Posterior cingulate gyrus (tissue), 11 donors: ENCODE measurements at regions not wholly inside any gene's neighbourhood (a gene's known extent, or its start where the extent isn't known, plus 50 kb on each side); places are given as distances from the start of the nearest gene placed in this dataset.

Source experiments
- DNase-seq, 10 donors: peaks; one replicate each; pipeline versions ENCODE4 v3.0.0 to v3.0.0-alpha.2; 2020 to 2021; ENCODE audit warnings: mixed read lengths in 3 of 10
- intact Hi-C: fragments of 100-400 bp; cut with DNase I; formaldehyde crosslinking; loops from one replicate; pipeline ENCODE4 v1.15.1; 2023

DNA sequence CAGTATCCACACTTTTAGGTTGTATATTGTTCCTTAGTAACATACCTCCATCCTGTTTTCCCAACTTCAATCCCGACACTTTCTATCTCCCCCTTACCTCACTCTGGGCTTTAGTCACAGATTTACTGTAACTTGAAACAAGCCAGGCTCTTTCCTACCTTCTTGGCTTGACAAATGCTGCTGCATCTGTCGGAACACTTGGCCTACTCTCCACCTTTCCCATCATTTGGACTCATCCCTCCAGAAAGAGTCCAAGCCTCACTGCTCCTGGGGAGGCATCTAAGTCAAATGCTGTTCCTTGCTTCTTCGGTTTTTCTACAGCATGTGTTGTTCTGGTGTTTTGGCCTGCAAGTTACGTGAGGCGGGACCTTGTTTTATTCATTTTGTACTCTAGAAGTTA is 142.4 kb downstream of the DACT1 start:
- intact Hi-C loops: no loop called here
- DNase-seq: no peak

DNA sequence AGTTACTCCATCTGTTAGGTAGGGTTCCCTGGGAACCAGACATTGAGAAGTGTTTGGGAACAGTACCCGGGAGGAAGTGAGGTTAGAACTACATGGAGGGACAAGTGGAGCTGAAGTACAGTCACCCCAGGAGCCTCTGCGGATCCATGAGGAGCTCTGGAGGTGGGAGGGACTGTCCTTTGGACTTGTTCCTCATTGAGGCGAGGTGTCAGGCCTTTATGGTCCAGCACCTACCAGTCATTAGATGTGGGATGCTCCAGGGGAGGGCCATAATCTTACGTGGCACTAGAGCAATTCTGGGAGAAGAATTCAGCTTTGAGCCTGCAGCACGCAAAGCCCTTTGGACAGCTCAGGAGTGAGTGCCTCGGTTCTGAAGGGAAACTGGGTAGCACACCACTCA is 142.8 kb downstream of the DACT1 start:
- no peak for DNase-seq
- intact Hi-C loops: no loop called here

DNA sequence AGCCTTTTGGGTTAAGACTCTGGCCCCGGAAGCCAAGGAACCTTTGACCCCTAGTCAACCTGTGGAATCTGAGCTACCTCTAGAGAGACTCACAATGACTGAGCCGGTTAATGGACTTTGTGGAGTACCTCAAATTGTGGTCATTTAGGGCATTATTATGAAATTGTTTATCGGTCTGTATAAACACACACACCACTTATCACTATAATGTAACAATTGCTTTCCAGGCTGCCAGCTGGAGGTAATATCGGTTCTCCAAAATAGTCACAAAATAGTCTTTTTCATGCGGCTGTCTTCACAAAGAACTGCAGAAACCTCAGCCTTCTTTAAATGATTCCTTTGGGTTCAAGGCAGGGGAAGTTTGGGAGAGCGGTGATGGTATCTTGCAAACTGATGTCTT is 144.2 kb downstream of the DACT1 start:
- intact Hi-C loops: no loop called here

DNA sequence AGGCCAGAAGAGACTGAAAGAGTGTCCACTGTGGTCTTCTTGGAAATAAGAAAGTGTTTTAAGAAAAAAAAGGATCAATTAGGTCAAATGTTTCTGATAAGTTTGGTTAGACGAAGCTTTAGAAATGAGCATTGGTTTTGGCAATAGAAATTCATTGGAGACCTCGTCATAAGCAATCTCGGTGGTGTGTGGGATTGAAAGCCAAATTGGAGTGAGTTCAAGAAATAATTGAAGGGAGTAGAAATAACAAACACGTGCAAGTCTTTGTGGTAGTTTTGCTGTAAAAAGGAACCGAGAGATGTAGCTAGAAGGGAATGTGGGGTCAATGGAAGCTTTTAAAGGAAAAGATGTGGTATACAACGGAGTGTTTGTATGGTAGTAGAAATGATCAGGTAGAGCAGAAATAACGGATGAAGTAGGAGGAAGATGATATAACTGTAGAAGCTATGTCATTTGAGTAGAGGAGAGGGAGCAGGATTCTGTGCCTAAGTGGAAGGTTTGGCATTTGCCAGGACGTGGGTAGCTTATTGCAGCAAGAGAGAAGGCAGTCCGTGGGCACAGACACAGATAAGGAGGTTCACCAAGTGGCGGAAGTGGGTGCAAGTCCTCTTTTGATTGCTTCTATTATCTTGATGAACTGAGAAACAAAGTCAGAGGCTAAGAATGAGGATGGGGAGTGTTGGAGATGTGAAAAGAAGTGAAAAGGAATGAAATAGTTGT is 146.2 kb downstream of the DACT1 start:
- intact Hi-C loops: no loop called here
- no peak for DNase-seq

More for the DNA sequence above, 144.2 kb downstream of the DACT1 start:
- DNase-seq: no peak

DNA sequence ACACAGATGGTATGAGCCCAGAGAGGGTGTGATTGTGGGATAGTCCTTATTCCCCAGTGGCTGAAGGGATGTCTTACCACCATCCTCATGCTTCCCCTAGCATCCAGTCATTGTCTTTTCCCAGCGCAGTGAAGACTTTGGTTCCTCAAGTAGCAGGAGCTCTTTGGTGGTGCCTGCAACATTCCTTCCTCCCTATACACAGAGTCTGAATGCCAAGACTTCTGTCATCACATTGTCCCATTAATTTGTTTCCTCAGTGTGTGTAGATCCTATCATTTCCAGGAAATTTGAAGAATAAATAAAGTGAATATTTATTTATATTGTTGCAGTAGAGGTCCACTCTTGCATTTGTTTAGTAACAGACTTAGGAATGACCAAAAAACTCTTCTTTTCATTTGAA is 147.2 kb downstream of the DACT1 start:
- no peak for DNase-seq
- intact Hi-C loops: no loop called here

DNA sequence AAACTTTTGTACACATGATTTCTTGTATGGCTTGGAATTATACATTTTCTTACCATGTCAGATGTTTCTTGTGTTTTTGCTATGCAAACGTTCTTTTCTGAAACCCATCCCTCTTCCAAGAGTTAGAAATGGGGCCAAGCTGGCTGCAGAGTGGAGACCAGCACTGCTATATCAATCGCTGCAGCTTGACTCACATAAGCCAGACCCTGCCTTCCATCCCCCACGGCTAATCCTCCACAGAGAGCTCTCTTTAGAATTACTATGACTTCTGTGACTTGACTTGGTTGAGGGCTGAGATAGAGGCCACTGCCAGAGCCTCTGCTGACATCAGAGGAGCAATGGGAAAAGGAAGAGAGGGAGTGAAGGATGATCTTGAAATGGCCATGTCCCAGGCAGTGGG is 147.9 kb downstream of the DACT1 start:
- DNase-seq: no peak
- intact Hi-C loops: no loop called here

DNA sequence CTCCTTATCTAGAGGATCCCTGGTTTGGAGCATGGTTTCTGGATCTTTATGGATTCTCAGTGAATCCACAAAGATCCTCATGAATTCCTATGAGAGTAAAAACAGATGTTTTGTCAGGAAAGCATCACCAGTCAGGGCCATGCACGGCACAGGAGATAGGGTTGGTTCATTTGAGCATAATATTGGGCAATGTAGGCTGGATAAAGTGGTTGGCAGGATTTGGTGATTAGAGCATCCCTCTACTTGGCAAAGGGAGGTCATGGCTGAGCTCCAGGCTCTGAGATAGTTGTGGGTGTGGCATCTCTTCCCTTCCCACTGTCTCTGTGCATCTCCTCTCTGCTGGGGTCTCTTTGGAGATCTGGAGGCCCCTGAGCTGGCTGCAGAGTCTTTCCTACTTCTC is 149.8 kb downstream of the DACT1 start:
- intact Hi-C loops: no loop called here
- DNase-seq: no peak

DNA sequence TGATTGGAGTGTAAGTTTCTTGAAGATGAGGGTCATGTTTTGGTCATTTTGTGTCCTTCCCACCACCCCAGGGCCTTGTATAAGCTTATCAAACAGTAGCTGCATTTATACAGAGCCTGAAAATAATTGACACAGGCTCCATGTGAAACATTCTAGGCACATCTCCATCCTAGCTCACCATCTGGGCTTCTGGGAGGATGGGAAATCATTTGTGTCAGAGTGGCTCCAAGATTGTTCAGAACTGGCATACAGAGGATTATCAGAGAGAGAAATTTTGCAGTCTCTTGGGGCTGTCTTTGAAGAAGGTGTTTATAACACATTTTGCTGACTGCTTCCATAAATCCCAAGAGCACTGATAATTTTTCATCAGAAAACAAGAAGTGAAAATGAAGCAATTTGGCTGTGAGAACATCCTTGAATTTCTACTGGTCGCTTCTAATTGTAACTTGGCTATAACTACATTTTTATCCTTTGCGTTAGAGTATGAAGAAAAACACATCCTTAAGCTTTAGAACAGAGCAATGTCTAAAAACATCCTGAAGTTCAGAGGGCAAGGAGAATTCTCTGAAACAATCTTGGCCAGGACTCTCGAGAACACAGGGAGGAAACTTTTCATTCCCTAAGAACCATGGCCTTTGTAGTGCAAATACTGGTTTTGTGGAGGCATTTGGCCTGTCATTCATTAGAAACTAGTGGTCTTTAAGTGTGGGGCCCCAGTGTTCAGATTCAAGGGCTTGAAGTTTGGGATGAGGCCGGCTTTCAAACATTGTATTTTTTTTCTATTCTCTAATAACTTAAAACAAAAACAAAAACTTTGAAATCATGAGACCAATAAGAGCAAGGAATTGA is 151.1 kb downstream of the DACT1 start:
- DNase-seq: peak in 1 of 10 donors; percentile 32
- intact Hi-C loops: no loop called here

DNA sequence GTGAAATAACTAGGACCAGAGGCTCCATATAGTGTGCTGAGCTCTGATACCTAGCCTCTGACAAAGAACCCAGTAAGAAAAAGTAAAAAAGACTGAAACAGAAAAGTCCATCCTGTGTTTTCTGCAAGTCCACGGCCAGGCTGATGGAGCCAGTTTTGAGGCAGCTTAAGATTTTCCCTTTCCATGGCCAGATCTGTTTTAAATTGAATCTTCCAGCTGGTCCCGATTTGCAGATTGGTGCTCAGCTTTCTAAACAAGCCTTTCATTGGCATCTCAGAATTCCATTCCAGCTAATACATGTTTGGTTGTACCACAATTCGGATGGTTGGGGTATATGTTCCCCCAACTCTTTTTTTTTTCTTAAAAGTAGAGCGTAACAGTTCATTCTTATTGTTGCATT is 152.0 kb downstream of the DACT1 start:
- no peak for DNase-seq
- intact Hi-C loops: no loop called here

DNA sequence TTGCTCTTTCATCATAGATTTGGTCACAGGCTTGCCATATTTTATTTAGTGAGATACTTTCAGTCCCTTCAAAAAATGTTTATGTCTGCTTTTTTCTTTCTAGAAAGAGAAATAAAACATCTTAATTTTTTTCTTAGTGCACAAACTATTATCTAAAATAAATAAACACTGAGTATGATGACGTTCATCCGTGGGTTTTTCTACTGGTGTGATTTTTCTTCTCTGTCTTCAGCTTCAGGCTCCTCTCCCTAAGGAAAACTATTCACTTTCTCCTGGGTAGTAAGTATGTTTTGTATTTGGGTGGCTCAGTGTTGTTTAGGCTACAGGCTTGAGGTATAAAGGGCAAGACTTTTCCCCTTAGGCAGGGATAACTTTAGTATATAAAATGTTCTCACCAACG is 154.7 kb downstream of the DACT1 start:
- intact Hi-C loops: no loop called here
- DNase-seq: no peak

DNA sequence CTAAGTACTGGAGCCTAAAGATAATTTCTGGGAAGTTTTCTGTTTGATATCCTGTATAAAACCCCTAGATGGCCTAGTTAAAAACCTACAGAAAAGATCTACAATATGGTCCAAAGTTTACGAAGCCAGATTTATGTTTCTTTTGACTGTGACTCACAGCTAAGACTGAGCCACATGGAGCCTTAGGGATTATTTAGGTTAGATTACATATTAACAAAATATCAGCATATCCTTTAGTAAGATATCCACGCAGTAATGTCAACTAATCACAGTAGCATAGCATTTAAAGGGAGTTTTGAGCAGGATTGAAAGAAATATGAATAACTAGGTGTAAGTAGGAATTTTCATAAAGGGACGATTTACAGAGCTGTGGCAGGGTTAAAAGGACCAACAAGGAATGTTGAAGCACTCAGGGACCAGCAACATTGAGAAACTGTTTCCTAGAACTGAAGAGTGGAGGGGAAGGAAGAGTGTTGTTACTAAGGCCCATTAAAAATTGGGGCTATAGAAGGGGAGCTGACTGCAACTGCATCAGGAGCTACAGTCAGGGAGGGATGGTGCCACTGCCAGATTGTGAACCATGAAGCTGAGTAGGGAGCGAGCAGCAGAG is 155.5 kb downstream of the DACT1 start:
- intact Hi-C loops: no loop called here
- no peak for DNase-seq

DNA sequence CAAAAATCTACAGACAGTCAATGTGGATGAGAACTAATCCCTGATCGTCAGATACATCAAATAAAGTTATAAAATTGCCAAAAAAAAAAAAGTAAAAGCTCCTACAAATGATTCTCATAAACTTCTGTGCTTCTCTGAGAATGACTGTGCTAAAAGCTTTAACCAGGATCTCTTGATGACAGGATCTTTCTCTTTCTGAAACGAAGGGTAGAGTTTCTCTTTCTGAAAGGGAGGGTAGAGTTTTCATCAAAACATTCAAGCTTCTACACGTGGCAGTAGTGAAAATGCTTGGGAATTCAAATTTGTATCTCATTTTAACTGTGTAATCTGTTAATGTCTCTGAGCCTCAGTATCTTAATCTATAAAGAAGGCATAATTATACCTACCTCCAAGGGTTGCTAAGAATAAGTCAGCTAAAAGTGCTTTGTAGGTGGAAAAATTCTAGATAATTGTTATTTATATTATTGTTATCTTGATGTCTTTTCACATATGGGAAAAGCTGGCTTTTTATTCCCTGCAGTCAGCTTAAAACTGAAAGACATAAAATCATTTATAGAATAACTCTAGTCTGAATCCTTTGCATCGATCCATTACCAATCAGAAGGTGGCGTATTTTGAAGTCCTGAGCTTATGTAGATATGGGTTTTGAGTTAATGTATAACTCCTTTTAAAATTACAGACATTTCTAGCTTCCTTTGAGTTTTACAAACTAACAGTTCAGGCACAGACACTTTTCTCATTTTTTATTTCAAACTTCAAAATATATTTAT is 157.4 kb downstream of the DACT1 start:
- DNase-seq: no peak
- intact Hi-C loops: no loop called here

DNA sequence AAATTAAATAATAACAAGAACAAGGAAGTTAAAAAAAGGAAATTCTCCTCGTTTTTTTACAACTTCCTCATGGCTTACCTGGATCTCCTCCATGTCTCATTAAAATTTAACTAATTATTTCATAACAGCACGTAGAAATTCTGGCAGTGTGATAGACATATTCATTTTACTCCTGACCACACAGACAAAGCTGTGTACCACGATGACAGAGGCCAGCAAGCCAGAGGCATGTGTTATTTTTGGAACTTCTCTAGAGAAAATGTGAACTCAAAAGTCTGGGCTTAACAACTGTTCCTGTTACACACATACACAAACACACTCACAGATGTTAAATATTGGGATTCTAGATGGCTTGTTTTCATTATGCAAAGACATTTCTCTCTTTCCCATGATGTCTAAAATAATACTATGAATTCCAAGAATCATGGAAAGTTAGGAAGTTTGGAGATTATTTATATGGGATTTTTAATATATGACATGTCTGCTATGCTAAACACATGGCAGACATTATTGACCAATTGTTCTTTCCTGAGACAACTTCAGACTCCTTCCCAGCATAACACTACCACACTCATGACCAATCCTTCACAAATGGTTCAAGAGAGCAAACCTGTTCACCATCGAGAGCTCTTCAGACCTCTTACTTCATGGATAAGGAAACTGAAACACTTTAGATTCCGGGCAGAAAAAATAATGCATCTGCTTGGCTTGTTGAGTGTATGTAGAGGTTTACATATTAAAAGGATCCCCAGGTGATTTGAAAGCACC is 158.7 kb downstream of the DACT1 start:
- intact Hi-C loops: no loop called here
- DNase-seq: no peak

DNA sequence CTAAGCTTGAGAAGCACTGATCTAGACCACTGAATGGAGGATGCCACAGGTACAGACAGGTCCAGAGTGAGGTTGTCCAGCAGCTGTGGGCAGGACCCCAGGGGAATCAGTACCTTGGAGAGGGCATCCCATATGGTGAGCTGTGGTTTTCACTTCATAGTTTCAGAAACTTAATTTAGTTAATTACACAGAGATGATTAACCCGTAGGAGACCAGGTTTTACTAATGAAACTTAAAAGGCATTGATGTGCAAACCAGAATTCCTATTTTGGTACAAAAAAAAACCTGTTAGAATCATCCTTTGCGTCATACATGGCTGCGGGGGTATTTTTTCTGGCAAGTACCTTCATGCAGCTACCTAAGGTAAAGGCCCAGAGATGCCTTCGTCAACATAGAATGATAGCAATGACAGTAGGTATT is 159.3 kb downstream of the DACT1 start:
- no peak for DNase-seq
- intact Hi-C loops: no loop called here

DNA sequence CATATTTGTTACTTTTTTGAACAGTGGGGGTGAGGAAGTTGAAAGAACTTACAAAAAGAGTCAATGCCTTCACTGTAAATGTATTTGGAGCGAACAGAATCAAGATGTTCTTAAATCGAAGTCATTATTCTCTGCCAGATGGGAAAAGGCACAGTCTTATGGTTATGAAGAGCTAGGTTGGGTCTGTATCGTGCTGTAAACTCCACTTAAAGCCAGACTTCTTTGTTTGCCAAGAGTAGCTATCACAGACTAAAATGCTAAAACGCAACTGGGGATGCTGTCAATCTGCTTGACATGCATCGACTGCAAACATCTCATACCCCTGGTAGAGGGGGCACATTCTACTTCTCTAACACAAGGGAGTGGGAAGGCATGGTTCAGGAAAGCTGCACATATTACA is 160.4 kb downstream of the DACT1 start:
- no peak for DNase-seq
- intact Hi-C loops: no loop called here

DNA sequence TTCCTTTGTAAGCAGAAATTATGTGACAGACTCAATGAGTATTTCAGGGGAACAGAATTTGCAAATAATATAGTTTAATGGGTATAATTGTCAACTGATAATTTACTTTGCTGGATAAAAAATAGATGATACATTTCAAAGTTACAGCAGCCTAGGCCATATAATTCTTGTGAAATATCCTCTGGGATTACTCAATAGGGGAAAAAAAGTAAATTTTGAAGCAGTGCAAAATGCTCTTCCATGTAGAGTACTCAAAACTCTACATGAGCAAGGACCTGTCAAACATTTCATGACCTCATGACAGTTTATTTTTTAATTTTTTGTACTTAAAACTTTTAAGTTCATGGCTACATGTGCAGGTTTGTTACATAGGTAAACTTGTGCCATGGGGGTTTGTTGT is 163.3 kb downstream of the DACT1 start:
- intact Hi-C loops: no loop called here
- no peak for DNase-seq

DNA sequence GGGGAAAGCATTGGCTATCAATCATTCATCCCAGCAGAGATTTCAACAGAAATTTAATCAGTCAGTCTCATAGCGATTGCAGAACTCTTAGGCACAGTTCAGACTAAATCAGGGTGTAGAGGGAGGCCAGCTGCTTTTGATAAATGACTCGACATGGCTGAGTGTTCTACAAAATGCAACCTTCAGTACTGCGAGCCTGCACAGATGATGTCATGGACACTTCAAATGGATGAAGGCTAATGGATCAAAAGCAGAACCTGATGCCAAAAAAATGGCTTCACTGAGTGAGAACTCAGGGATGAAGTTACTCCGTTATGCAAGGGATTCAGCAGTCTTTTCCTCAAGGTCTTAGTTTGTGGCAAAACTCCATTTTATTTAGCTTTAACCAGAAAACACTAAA is 167.3 kb downstream of the DACT1 start:
- intact Hi-C loops: no loop called here
- DNase-seq: no peak

DNA sequence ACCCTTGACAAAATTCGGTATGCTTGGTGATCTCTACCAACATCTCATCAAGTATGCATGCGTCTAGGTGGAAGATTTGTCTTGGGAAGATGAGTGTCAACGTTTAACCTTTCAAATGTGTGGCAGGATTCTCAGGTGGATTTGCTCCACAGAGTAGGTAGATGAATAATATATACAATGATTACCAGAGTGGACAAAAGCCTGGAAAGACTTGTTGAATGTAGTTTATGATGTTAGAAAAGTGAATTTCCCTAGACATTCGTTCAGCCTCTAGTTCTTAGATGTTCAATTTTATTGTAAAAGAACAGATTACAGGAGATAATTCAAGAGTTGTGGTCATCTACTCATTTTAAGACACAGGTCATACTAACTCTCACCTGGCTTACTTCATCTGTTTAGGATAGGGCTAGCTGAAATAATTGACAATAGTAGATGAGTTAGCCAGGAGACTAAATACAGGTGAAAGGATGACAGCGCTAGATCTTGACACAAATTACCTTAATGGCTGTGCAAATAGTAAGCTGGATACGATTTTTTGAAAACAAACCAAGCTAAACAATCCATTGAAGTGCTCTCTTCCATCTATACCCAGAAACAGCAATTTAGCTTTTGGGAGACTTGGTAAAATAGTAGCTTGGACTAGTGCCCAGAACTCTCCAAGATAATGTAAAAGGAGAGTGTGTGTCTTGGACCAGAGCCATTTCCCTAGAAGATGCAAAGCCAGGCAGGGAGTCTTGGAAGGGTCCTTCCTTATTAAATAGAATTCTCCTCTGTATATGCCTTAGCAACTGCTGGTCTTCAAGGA is 168.0 kb downstream of the DACT1 start:
- DNase-seq: no peak
- intact Hi-C loops: no loop called here

DNA sequence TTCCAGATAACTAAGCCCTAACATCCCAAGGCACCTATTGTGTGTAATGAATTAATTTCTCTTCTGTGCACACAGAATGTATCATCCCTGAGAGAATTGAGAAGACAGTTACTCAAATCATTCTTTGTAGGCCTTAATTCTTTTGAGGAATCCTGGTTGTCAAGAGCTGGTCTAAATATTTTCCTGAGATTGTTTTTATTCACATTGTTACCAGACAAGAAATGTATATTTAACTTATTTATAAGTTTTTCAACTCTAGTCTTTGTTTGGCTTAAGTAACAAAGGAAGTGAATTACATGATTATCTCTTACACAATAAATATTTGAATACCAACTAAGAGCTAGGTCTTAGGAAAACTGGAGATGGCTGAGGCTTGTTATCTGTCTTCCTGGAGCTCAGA is 169.4 kb downstream of the DACT1 start:
- no peak for DNase-seq
- intact Hi-C loops: no loop called here
